Ovary (tissue), 3 donors: ENCODE measurements at regions not wholly inside any gene's neighbourhood (a gene's known extent, or its start where the extent isn't known, plus 50 kb on each side); places are given as distances from the start of the nearest gene placed in this dataset.

Source experiments
- POLR2A ChIP-seq: fragments of 450-650 bp; IDR thresholded peaks from one replicate; pipeline ENCODE4 v1.6.1; 2017; ENCODE audit warnings: antibody characterized with exemption, mild to moderate bottlenecking, moderate library complexity
- TF ChIP-seq, protein P1 (sequence below), 3 donors: fragments of 450-650 bp in 2 of 3; fragments of 200-600 bp in 1 of 3; IDR thresholded peaks; one replicate each; pipeline versions ENCODE4 v1.5.1 to v1.8.0; 2016 to 2022; ENCODE audit warnings: antibody characterized with exemption in 3 of 3, mild to moderate bottlenecking in 1 of 3
- donor health status: DM: no; HTN: no; CAD: no.

DNA sequence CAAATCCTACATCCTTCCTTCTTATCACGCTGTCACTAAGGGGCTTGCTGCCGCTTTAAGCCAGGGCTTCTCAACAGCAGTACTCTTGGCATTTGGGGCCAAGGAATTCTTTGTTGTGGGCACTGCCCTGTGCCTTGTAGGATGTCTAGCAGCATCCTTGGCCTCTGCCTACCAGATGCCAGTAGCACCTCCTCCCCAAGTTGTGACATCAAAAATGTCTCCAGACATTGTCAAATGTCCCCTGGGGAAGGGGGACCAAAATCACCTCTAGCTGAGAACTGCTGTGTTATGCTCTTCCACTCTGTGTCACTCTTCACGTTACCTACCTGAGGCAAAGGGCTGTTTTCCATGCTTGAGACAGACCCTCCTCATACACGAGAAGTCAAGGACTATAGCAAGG, 400.3 kb upstream of the POU3F1 start:
- no peak for TF ChIP-seq POLR2A
- TF ChIP-seq, protein P1, sequence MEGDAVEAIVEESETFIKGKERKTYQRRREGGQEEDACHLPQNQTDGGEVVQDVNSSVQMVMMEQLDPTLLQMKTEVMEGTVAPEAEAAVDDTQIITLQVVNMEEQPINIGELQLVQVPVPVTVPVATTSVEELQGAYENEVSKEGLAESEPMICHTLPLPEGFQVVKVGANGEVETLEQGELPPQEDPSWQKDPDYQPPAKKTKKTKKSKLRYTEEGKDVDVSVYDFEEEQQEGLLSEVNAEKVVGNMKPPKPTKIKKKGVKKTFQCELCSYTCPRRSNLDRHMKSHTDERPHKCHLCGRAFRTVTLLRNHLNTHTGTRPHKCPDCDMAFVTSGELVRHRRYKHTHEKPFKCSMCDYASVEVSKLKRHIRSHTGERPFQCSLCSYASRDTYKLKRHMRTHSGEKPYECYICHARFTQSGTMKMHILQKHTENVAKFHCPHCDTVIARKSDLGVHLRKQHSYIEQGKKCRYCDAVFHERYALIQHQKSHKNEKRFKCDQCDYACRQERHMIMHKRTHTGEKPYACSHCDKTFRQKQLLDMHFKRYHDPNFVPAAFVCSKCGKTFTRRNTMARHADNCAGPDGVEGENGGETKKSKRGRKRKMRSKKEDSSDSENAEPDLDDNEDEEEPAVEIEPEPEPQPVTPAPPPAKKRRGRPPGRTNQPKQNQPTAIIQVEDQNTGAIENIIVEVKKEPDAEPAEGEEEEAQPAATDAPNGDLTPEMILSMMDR (IDR thresholded peaks at IDR 0.05), result no peak
